Superior temporal gyrus (tissue), 1 donor: ENCODE measurements at regions not wholly inside any gene's neighbourhood (a gene's known extent, or its start where the extent isn't known, plus 50 kb on each side); places are given as distances from the start of the nearest gene placed in this dataset.

ENCODE experiments used
- DNase-seq: peaks from one replicate; pipeline ENCODE4 v3.0.0-alpha.2; 2016; ENCODE audit errors: extremely low spot score

DNA sequence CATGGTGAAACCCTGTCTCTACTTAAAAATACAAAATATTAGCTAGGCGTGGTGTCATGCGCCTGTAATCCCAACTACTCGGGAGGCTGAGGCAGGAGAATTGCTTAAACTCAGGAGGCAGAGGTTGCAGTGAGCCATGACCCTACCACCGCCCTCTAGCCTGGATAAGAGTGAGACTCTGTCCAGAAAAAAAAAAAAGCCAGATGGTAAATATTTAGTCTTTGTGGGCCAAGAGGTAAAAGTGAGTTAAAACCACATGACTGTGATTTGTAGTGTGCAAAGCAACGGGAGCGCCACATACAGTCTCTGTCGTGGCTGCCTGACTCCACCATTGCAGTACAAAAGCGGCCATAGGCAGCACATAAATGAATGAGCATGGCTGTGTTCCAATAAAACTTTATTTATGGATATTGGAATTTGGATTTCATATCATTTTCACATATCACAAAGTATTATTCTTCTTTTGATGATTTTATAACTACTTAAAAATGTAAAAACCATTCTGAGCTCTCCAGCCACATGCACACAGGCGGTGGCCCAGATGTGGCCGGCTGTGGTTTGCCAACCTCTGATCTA, 51.8 kb upstream of the CASZ1 start:
- DNase-seq: no peak

DNA sequence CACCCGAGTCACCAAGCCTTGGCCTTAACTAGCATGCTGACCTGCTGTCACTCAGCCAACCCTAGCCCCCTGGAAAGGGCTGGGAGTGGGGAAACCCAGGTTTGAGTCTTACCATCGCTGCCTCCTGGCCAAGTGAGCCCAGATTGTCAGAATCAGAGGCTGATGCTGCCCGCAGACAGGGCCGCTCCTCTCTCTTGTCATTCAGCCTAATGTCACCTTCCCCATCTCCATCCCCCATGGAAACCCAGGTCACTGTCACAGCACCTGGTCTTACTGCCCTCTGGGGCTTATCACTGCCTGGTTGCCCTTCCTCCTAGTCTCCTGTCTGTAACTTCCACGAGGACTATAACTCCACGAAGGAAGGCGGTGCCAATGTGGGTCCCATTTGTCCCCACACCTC, 53.6 kb upstream of the CASZ1 start:
- no peak for DNase-seq

DNA sequence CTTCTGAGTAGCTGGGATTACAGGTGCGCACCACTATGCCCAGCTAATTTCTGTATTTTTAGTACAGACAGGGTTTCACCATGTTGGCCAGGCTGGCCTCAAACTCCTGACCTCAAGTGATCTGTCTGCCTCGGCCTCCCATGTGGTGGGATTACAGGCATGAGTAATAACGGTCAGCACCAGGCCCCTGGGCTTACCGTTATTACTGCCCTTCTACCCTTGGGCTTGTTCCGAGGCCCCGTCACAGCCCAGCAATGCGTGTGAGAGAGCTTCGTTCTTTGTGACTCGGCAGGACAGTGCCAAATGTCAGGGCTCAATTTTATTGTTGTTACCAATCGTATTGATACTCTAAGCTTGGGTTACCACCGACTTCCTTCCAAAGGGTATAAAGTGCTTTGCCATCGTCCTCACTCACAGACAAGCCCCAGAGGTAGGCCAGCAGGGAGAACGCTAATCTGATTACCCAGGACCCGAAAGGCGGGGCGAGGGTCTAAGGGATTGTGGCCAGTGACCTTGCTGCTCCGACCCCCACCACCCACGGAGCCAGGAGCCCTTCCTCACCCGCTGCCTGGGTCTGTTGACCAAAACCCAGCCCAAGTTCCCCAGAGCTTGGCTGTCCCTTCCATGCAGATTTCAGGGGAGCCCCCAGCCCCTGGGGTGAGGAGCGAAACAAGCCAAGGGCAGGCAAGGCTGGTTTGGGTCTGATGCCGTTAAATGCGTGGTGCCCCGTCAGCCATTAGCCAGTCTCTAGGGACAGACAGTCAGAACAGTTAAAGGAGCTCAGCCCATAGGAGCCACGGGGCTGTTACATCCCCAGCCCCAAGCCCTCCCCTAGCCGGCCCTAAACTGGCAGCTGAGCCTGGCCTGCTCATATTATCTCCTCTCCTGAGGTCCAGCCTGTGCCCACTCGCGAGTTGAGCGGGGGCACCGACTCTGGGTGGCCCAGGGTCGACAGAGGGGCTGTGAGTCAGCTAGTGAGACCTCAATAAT, 54.9 kb upstream of the CASZ1 start:
- DNase-seq: no peak

DNA sequence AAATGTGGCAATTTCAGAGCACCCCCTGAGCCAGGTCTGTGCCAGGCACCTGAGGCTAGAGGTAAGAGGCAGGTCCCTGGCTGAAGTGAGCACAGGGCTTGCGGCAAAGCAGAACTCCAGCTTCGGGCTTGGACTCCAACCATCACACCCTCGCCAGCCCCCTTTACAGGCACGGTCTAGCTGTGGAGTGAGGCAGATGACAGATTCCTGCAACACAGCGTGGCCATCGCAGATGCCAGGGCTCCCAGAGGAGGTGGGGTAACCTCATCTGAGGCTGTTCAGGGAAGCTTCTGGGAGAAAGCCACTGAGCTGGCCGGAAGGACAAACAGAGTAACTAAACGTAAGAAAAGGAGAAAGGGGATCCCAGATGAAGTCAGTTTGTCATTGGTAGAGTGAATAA, 55.6 kb upstream of the CASZ1 start:
- no peak for DNase-seq

DNA sequence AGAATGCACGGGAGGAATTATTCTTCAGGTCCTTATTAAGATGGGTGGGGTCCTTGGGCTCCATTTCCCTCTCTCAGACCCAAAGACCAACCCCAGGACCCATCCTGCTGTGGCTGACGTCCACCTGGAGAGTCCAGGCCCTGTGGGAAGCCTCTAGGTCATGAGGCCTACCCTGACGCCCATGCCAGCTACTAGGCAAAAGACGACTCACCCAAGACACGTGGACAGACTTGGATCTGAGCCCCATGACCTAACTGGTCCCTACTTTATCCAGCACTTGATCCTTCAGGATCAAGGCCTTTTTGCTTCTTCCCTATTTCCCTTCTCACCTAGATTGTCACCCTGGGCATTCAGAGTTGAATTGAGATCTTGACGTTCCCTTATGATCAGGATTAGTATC, 56.0 kb upstream of the CASZ1 start:
- DNase-seq: no peak

DNA sequence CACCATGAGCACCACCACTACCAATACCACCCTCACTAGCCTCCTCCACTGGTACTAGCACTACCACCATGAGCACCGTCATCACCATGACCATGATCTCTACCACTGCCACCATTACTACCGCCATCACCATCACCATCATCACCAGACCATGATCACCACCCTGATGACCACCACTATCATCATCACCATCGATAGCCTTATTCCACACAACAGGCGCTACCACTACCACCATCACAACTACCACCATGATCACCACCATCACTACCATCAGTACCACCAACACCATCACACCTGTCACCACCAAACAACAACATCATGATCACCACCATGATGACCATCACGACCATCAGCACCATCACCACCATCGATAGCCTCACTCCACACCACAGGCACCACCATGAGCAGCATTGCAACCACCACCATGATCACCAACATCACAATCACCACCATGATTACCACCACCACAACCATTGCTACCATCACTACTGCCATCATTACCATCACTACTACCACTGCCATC, 56.6 kb upstream of the CASZ1 start:
- no peak for DNase-seq

DNA sequence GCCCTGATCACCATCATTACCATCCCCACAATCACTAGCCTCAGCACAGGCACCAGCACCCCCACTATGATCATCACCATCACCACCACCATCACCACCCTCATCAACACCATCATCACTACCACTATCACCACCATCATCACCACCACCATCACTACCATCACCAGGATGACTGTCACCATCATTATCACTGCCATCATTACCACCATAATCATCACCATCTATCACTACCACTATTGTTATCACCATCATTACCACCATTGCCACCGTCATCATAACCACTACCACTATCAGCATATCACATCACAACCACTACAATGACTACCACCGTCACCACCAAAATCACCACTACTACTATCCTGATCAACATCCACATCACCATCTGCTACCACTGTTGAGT, 57.3 kb upstream of the CASZ1 start:
- DNase-seq: no peak

DNA sequence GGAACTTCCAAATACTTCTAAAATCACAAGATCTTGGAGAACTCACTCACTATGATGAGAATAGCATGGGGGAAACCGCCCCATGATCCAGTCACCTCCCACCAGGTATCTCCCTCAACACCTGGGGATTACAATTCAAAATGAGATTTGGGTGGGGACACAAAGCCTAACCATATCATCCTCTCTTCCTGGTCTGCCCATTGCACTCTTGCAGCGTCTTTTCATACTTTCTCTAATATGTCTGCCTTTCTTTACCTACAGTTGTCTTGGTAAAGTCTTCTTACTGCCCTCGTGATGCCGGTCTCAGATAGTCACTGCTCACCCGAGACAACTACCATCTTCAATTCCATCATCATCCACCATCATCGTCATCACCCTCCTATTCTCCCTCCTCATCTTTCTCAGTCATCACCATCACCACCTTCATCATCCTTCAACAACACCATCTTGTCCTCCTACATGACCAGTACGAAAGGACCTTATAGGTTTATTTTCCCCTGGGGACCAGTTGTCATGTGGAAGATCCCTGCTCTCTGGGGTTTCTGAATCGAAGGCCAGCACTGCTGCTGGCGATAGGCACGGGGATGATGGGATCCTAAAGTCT, 58.5 kb upstream of the CASZ1 start:
- no peak for DNase-seq

DNA sequence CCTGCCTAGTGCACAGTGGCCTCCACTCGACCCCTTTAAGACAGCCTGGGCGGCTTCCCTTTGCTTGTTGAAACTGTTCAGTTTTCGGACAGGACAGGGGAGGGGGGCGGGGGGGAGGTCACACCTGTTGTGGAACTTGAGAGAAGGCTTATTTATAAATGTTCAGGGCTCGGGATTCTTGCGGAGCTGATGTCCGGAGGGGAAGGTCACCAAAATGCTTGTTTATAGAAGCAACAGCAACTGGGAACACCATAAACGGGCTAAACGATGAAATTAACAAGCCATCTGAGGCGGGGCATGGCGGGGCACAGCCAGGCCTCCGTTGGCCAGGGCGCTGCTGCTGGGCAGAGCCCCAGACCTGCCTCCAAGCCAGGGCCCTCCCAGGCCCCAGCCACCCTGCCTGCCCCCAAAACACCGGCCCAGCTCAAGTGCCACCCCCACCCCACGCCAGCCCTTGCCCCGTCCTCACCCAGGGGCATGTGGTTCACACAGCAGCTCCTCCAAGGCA, 59.8 kb upstream of the CASZ1 start:
- DNase-seq: no peak

DNA sequence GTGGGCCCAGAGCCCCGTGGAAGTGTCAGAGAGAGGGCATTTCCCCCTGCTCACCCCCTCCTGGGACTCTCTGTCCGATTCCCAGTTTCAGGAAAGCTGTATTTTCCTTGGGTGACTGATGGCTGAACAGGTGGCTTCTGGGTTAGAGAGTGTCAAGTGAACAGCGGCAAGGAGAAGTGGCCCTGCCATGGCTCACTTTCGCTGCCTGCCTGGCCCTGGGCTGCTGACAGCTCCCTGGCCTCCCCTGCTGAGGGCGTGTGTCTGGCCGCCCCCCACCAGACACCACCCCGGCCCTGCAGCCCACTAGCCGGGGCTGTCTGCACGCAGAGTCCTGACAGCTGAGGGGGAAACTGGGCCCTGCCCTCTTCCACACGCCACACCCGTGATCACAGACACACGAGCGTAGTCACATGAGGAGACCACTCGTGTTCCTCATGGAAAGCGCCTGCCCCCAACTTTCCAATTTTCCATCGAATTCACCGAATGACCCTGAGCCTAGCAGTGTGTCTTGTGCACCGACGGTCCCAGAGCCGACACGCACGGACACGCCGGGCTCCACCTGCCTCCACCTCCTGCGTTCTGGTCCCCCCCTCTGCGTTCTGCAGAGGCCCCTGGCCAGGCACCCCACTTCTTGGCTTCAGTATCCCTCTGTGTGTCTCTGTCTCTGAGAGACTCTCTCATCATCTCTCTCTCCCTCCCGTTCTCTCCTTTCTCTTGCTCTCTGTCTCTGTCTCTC, 60.6 kb upstream of the CASZ1 start:
- no peak for DNase-seq

DNA sequence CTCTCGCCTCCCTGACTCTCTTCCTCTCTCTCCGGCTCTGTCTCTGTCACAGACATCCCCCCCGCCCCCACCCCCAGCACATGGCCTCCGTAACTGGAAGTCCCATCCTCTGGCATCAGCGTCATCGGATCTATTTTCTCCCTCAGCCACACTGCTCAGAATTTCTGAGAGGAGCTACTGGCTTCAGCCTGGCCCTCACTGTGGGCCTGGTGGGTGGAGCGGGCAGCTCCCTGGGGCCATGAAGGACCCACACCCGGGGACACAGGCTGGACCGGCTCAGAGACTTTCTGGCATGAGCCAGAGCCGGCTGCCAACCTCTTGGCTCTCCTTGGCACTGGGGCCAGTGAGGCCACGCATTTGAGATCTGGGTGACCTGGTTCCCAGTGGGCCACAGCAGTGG, 61.2 kb upstream of the CASZ1 start:
- no peak for DNase-seq

DNA sequence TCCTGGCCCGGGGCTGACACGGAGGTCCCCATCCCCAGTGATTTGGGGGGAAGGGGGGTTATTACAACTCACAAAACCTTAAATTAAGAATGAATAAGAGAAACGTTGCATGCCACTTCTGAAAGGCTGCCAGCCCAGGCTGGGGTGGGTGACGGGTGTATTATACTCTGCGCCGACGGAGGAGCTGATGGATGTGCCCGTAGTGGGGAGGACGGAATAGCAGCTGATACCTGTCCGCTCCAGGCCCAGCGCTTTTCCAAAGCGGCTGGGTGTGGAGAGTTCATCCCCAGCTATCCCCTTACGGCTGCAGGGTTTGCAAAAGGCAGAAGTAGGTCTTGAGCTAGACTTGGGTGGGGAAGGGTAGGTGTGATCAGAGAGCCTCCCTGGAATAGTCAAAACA, 63.8 kb upstream of the CASZ1 start:
- no peak for DNase-seq

DNA sequence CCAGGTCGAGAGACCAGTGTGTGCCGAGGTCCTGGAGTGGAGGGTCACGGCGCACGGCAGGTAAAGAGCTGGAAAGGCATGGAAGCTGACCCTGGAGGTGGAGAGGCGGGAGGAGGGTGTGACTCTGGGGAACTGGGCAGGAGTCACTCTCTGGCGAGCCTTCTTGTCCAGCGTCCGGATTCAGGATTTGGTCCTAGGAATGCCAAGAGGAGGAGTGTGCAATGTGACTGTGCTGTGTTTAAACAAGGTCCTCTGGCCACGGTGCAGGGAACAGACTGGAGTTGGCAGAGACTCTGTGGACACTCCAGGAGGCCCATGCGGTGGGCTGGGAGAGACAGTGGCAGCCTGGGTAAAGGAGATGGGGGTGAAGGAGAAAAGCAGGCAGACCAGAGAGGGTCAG, 64.2 kb upstream of the CASZ1 start:
- DNase-seq: no peak

DNA sequence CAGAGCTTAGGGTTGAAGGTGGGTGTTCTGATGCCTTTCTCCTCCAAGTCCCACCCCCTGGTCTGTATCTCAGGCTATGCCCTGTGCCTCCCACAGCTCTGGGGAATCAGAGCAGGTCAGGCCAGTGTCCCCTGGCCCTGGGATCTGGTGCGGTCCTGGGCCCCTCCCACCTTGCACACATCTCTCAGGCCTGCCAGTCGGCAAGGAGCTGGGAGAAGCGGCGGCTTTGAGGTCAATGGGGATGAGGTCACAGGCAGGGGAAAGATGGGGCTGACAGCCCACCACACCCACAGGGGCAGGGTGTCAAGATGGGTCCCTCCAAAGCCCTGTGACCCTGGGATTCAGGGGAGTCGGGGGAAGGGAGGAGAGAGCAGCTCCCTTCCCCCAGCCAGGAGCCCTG, 65.4 kb upstream of the CASZ1 start:
- DNase-seq: no peak

DNA sequence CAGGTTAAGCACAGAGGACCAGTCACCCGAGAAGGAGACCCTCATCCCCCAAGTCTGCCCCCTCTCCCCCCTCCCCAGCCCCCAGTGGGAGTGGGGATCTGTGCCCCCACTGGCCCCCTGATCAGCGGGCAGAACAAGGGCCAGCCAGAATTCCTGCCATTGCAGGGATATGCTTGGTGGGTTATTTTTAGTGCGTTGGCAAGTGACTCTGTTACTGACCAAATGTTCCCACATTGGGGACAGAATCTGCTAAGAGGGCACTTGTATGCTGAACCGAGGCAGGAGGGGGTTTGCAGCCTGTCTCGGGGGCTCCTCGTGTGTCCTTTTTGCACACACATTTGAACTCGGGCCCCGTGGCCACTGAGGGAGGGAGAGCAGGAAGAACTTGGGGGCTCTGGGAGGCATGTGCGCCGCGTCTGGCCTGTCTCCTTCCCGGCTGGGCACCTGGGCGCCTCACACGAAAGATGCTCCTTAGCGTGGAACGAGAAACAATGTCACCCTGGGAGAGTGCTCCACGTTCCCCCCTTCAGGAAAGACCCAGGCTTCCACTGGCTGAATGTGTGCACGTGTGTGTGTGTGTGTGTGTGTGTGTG, 66.4 kb upstream of the CASZ1 start:
- DNase-seq: no peak

DNA sequence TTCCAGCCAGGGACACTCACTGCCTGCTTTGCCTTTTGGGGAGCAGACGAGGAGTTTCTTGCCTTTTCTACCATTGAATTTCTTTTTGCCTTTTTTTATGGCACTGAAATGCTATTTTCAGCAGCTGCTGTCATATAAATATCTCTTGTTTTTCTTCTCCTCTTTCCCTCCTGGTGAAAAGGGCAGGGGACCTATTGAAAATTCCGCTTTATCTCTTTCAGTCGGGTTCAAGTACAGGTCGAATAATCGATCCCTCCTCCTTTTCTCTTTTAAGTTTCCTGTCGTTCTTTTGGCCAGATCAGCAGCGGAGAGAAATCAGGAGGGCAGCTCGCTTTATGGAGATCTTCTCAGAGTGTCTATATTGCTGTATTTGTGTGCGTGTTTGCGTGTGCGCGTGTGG, 67.4 kb upstream of the CASZ1 start:
- DNase-seq: no peak

DNA sequence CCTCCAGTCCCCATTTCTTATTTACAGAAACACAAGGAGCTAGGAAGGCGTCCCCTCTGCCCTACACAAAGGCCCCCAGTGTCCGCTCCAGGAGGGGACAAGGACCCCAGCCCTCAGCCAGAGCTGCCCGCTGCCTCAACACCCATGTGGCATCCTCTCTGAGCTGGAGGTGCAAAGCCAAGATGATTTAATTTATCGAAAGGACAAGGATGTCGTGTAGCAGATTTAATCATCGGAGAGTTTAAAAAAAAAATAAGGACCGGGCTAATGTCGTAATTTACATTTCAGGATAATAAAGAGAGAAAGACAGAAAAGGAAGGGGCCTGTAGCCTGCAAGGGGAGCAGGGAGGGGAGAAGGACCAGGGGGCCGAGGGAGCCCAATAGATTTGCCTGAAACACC, 68.3 kb upstream of the CASZ1 start:
- DNase-seq: no peak

DNA sequence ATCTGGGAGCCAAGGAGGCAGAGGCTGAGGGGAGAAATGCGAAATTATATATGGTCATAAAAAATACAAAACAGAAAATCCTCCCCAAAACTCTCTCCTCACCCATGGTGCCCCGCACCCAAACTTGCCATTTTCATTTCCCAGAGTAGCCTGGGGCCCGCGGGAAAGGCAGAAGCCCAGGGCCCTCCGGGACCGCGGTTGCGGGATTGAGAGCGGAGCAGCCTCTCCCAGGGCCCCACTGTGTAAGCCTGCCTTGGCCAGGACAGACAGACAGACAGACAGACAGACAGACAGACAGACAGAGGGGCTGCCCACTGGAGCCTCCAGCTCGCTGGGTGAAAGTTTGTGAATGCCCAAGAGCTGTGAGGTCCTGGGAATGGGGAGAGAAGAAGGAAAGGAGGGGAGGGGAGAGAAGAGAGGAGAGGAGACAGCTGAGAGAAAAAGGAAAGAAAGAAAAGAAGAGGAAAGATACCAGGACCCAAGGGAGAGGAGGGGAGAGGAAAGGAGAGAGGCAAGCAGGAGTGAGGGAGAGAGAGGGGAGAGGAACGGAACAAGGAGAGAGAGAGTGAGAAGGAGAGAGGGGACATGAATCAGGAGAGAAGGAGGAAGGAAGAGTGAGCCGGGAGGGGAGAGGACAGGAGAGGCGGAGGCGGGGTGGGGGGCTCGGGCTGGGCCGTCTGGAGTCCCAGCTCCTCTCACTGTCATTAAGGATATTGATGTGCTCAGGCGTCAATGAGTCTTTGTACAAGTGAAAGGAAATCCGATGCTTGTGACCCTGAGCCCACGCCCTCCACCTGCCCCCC, 69.3 kb upstream of the CASZ1 start:
- DNase-seq: no peak

DNA sequence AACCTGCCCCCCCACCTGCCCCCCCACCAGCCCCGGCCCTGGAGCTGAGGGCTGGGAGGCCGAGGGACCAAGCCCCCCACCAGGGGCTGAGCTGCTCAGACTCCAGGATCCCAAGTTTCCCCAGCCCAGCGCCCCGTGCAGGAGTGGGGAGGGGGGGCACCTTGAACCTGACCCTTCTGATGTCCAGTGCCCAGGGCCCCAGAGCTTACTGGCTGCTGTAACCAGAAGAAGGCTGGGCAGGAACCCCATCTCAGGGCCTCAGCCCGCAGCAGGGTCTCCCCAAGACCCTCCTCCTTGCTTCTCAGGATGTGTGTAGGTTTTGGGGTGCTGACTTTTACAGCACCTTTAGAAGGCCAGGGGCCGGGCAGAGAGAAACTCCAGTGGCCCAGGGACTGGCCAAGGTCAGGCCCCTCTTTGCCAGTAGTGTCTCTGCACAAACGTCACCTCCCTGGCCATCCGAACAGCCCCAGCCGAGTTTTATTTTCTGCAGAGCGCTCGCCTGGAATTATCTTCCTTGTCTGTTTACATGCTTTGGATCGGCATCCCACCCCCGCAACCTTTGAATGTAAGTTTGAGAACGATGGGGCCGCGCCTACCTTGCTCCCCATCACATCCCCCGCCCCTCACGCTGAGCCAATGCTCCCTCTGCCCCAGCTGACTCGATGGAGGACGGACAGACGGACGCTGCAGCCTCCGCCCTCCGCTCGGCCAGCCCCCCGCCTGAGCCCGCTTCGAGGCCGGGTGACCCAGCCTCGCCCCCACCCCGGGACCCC, 70.1 kb upstream of the CASZ1 start:
- DNase-seq: no peak
